HG03460 (cell line): ENCODE measurements at regions not wholly inside any gene's neighbourhood (a gene's known extent, or its start where the extent isn't known, plus 50 kb on each side); places are given as distances from the start of the nearest gene placed in this dataset.

Experiments used
- ATAC-seq: cut with Tn5 transposase; IDR thresholded peaks from one replicate; pipeline ENCODE4 v1.9.1; 2021; ENCODE audit not compliant: unreplicated experiment

- no peak for ATAC-seq
These were observed 135.1 kb upstream of the PTGFR start for GRCh38 chr1:78355656-78356055.

GRCh38 chr1:78358165-78358564, 132.6 kb upstream of the PTGFR start:
- ATAC-seq, result peak; percentile 52

GRCh38 chr1:78359666-78360065, 131.1 kb upstream of the PTGFR start:
- ATAC-seq, result no peak

GRCh38 chr1:78360584-78360983, 130.2 kb upstream of the PTGFR start:
- no peak for ATAC-seq

GRCh38 chr1:78367700-78368099, 123.1 kb upstream of the PTGFR start:
- no peak for ATAC-seq

- ATAC-seq, result no peak
These were observed 121.2 kb upstream of the PTGFR start for GRCh38 chr1:78369546-78369945.

GRCh38 chr1:78370356-78370755, 120.4 kb upstream of the PTGFR start:
- ATAC-seq, result peak; percentile 82

GRCh38 chr1:78370779-78371482, 119.8 kb upstream of the PTGFR start:
- ATAC-seq, result peak; percentile 76

GRCh38 chr1:78373676-78374075, 117.1 kb upstream of the PTGFR start:
- ATAC-seq, result no peak

GRCh38 chr1:78375996-78376395, 114.8 kb upstream of the PTGFR start:
- ATAC-seq, result no peak

- ATAC-seq, result peak; percentile 97
These were observed 113.3 kb upstream of the PTGFR start for GRCh38 chr1:78377356-78377928.

- no peak for ATAC-seq
These were observed 106.9 kb upstream of the PTGFR start for GRCh38 chr1:78383923-78384322.

- peak; percentile 94 for ATAC-seq
These were observed 104.9 kb upstream of the PTGFR start for GRCh38 chr1:78385744-78386462.

GRCh38 chr1:78387201-78387600, 103.6 kb upstream of the PTGFR start:
- ATAC-seq, result no peak

GRCh38 chr1:78387871-78388270, 102.9 kb upstream of the PTGFR start:
- no peak for ATAC-seq

GRCh38 chr1:78388275-78388674, 102.5 kb upstream of the PTGFR start:
- no peak for ATAC-seq

GRCh38 chr1:78401148-78401547, 89.6 kb upstream of the PTGFR start:
- ATAC-seq, result no peak

GRCh38 chr1:78408192-78408591, 82.6 kb upstream of the PTGFR start:
- no peak for ATAC-seq

- ATAC-seq, result no peak
These were observed 82.0 kb upstream of the PTGFR start for GRCh38 chr1:78408810-78409209.

- no peak for ATAC-seq
These were observed 80.1 kb upstream of the PTGFR start for GRCh38 chr1:78410643-78411042.

GRCh38 chr1:78411707-78412106, 79.1 kb upstream of the PTGFR start:
- no peak for ATAC-seq

- ATAC-seq, result no peak
These were observed 75.6 kb upstream of the PTGFR start for GRCh38 chr1:78415165-78415564.
